Epithelial cell of proximal tubule (primary cell): ENCODE measurements at regions not wholly inside any gene's neighbourhood (a gene's known extent, or its start where the extent isn't known, plus 50 kb on each side); places are given as distances from the start of the nearest gene placed in this dataset.

Source experiments
- DNase-seq: peaks from one replicate; pipeline ENCODE4 v3.0.0-alpha.2; 2011; ENCODE audit warnings: low read depth
- H3K4me3 ChIP-seq: 2 replicates; pipeline ENCODE4 v1.5.1; 2011; ENCODE audit warnings: low read depth, mild to moderate bottlenecking, low read length
- CTCF ChIP-seq: conservative IDR thresholded peaks from 2 replicates; pipeline ENCODE4 v1.5.1; 2012; ENCODE audit warnings: low read depth, mild to moderate bottlenecking, low read length

- TF ChIP-seq CTCF: no peak
- no peak for DNase-seq
- no peak overlapping the region for H3K4me3 ChIP-seq
These were observed 198.1 kb upstream of the CSNK1A1L start for GRCh38 chr13:37303606-37304005.

GRCh38 chr13:37302686-37303085 is 197.2 kb upstream of the CSNK1A1L start:
- no peak overlapping the region for H3K4me3 ChIP-seq
- TF ChIP-seq CTCF: no peak
- DNase-seq: no peak

GRCh38 chr13:37295573-37295972 is 190.1 kb upstream of the CSNK1A1L start:
- DNase-seq: no peak
- TF ChIP-seq CTCF: no peak
- H3K4me3 ChIP-seq: no peak overlapping the region

GRCh38 chr13:37295071-37295470 is 189.6 kb upstream of the CSNK1A1L start:
- no peak for TF ChIP-seq CTCF
- no peak for DNase-seq

GRCh38 chr13:37294472-37294871 is 189.0 kb upstream of the CSNK1A1L start:
- no peak for TF ChIP-seq CTCF
- H3K4me3 ChIP-seq: no peak overlapping the region
- DNase-seq: no peak

More at GRCh38 chr13:37295071-37295470, 189.6 kb upstream of the CSNK1A1L start:
- H3K4me3 ChIP-seq: no peak overlapping the region

- no peak for TF ChIP-seq CTCF
- no peak overlapping the region for H3K4me3 ChIP-seq
- no peak for DNase-seq
These were observed 187.8 kb upstream of the CSNK1A1L start for GRCh38 chr13:37293295-37293694.

- H3K4me3 ChIP-seq: no peak overlapping the region
- no peak for TF ChIP-seq CTCF
- DNase-seq: no peak
These were observed 185.4 kb upstream of the CSNK1A1L start for GRCh38 chr13:37290716-37291505.
